ENCODE measurements at regions not wholly inside any gene's neighbourhood (a gene's known extent, or its start where the extent isn't known, plus 50 kb on each side); places are given as distances from the start of the nearest gene placed in this dataset.

DNA sequence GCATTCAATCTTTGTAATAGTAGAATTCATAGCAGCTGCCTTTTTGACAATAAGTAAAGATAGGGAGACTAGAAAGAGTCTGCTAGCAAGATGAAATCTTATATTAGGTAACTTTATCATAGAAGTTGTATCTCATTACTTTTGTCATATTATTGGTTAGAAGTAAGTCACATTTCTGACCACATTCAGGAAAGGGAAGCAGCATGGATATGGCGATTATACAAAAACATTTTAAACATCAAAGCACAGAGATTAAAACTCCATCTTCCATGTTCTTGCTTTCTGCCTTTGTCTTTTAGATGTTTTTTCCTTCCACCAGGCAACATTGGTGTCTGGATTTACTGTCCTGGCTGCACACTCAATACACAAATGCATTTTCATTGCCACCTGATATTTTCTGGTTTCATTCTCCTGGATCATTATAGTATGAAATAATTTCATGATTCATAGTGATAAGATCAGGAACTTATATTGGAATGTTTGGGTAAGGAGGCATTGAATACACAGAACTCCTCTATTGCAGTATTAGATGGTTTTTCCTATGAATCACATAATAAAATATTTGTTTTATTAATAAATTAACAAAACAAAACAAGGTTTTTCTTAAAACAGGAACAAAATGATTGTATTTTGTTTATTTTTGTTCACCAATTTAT lies 1460.3 kb upstream of the CADM2 start (continued):
- TF ChIP-seq, protein P1, sequence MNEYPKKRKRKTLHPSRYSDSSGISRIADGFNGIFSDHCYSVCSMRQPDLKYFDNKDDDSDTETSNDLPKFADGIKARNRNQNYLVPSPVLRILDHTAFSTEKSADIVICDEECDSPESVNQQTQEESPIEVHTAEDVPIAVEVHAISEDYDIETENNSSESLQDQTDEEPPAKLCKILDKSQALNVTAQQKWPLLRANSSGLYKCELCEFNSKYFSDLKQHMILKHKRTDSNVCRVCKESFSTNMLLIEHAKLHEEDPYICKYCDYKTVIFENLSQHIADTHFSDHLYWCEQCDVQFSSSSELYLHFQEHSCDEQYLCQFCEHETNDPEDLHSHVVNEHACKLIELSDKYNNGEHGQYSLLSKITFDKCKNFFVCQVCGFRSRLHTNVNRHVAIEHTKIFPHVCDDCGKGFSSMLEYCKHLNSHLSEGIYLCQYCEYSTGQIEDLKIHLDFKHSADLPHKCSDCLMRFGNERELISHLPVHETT (tag by site-specific recombination; IDR thresholded peaks at IDR 0.05) = no peak
- TF ChIP-seq, protein P2, sequence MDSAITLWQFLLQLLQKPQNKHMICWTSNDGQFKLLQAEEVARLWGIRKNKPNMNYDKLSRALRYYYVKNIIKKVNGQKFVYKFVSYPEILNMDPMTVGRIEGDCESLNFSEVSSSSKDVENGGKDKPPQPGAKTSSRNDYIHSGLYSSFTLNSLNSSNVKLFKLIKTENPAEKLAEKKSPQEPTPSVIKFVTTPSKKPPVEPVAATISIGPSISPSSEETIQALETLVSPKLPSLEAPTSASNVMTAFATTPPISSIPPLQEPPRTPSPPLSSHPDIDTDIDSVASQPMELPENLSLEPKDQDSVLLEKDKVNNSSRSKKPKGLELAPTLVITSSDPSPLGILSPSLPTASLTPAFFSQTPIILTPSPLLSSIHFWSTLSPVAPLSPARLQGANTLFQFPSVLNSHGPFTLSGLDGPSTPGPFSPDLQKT (IDR thresholded peaks at IDR 0.05; ENCODE audit: borderline replicate concordance, low read depth, low read length) = no peak

DNA sequence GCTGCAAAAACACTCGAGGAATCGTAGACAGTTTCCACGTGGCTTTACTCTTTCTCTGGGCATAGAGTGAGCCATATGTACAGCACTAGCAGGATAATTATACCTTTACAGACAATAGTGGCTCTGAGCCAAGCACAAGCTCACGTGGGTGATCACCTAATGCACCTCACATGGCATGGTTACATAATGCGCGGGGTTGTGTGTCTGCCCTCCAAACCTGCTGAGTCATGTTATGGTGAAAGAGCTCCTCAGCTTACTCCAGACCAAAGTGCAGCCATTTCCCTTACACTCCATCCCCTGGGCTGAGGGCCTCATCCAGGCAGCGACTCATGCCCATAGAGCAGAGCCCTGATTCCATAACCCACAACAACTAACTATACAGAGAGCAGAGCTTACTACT lies 1458.4 kb upstream of the CADM2 start:
- TF ChIP-seq MEIS1 (CRISPR knock-in tag; IDR thresholded peaks at IDR 0.05; ENCODE audit: borderline replicate concordance) (no peak), ZFHX2 (tag by site-specific recombination; conservative IDR thresholded peaks at IDR 0.05) (no peak), WT1 (tag by site-specific recombination; IDR thresholded peaks at IDR 0.05) (no peak), ZNF394 (tag by site-specific recombination; IDR thresholded peaks at IDR 0.05; ENCODE audit: borderline replicate concordance) (no peak), ZNF146 (tag by site-specific recombination; IDR thresholded peaks at IDR 0.05) (no peak)
- Histone ChIP-seq H3K36me3 (ENCODE audit: control insufficient read depth in 2 of 2, insufficient read depth in 1 of 2, low read length in 2 of 2) (no peaks in the 10 kb centered on the region), H3K4me3 (ENCODE audit: low read depth, low read length) (no peak overlapping the region), H3K27ac (ENCODE audit: extremely low read depth, low read depth, low read length) (no peak overlapping the region), H3K9me3 (ENCODE audit: control insufficient read depth, insufficient read depth, low read depth, low read length) (no peaks in the 10 kb centered on the region), H3K4me1 (ENCODE audit: control insufficient read depth, insufficient read depth, low read length) (no peaks in the 10 kb centered on the region)
- CTCF ChIA-PET = interaction anchor here (1.4 kb wide), 1 partner anchor 24 kb away, joined by 4 read pairs; no protein-coding TSS in a partner anchor
- POLR2A ChIA-PET = no interaction called here

DNA sequence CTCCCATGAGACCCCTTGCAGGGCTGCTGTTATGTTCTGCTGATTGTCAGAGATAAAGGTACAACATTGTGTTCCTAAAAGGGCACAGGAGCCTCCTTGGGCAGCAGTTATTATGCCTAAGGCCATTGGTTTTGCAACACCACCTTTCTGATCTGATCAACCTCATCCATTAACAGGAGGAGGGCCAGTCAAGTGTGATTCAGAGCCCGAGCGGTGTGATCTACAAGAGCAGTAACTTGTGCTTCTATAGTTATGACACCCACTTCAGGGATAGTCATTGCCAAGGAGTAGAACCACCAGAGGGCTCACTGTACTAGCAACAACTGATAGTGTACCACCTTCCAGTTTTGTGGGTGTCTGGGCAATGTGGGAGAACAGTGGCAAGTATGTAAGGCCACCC lies 1457.9 kb upstream of the CADM2 start:
- Histone ChIP-seq H3K27ac (ENCODE audit: extremely low read depth, low read depth, low read length) (no peak overlapping the region), H3K4me3 (ENCODE audit: low read depth, low read length) (no peak overlapping the region), H3K4me1 (ENCODE audit: control insufficient read depth, insufficient read depth, low read length) (no peaks in the 10 kb centered on the region), H3K9me3 (ENCODE audit: control insufficient read depth, insufficient read depth, low read depth, low read length) (no peaks in the 10 kb centered on the region), H3K36me3 (ENCODE audit: control insufficient read depth in 2 of 2, insufficient read depth in 1 of 2, low read length in 2 of 2) (no peaks in the 10 kb centered on the region)
- ChIA-PET POLR2A (no interaction called here), CTCF (no interaction called here)
- TF ChIP-seq, protein P3, sequence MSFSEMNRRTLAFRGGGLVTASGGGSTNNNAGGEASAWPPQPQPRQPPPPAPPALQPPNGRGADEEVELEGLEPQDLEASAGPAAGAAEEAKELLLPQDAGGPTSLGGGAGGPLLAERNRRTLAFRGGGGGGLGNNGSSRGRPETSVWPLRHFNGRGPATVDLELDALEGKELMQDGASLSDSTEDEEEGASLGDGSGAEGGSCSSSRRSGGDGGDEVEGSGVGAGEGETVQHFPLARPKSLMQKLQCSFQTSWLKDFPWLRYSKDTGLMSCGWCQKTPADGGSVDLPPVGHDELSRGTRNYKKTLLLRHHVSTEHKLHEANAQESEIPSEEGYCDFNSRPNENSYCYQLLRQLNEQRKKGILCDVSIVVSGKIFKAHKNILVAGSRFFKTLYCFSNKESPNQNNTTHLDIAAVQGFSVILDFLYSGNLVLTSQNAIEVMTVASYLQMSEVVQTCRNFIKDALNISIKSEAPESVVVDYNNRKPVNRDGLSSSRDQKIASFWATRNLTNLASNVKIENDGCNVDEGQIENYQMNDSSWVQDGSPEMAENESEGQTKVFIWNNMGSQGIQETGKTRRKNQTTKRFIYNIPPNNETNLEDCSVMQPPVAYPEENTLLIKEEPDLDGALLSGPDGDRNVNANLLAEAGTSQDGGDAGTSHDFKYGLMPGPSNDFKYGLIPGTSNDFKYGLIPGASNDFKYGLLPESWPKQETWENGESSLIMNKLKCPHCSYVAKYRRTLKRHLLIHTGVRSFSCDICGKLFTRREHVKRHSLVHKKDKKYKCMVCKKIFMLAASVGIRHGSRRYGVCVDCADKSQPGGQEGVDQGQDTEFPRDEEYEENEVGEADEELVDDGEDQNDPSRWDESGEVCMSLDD (tag by site-specific recombination; IDR thresholded peaks at IDR 0.05) = no peak
- no peak for TF ChIP-seq ZNF623 (tag by site-specific recombination; IDR thresholded peaks at IDR 0.05)
- no peak for TF ChIP-seq ZNF174 (tag by site-specific recombination; IDR thresholded peaks at IDR 0.05)
- TF ChIP-seq SP2 (tag by site-specific recombination; IDR thresholded peaks at IDR 0.05) = no peak
- TF ChIP-seq ZFP41 (tag by site-specific recombination; IDR thresholded peaks at IDR 0.05; ENCODE audit: borderline replicate concordance) = no peak
- TF ChIP-seq ZNF16 (tag by site-specific recombination; IDR thresholded peaks at IDR 0.05; ENCODE audit: low read depth) = no peak

DNA sequence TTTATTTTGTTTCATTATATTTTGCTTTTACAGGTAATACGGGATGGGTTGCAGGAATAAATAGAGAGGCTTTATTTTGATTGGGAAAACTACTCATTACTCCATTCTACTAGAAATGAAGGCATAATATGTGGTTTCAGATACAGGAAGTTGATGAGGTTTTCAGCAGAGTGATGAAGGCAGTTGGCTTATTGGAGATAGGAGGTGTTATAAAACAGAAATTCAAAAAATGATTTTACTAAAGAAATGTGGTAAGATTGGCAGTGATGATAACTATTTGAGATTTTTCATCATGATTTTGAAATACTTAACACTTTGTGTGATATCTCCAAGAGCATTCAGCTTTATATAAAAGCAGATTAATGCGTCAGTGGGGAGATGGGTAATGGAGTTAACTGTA lies 1445.7 kb upstream of the CADM2 start:
- POLR2A ChIA-PET = no interaction called here
- Histone ChIP-seq H3K27ac (ENCODE audit: extremely low read depth, low read depth, low read length) (no peak overlapping the region), H3K4me3 (ENCODE audit: low read depth, low read length) (no peak overlapping the region), H3K4me1 (ENCODE audit: control insufficient read depth, insufficient read depth, low read length) (no peaks in the 10 kb centered on the region), H3K36me3 (ENCODE audit: control insufficient read depth in 2 of 2, insufficient read depth in 1 of 2, low read length in 2 of 2) (no peaks in the 10 kb centered on the region), H3K9me3 (ENCODE audit: control insufficient read depth, insufficient read depth, low read depth, low read length) (no peaks in the 10 kb centered on the region)
- no peak for TF ChIP-seq ZNF707 (tag by site-specific recombination; IDR thresholded peaks at IDR 0.05)
- no peak for TF ChIP-seq KLF1 (tag by site-specific recombination; IDR thresholded peaks at IDR 0.05)
- no peak for TF ChIP-seq ZFHX2 (tag by site-specific recombination; conservative IDR thresholded peaks at IDR 0.05)
- TF ChIP-seq, protein P4, sequence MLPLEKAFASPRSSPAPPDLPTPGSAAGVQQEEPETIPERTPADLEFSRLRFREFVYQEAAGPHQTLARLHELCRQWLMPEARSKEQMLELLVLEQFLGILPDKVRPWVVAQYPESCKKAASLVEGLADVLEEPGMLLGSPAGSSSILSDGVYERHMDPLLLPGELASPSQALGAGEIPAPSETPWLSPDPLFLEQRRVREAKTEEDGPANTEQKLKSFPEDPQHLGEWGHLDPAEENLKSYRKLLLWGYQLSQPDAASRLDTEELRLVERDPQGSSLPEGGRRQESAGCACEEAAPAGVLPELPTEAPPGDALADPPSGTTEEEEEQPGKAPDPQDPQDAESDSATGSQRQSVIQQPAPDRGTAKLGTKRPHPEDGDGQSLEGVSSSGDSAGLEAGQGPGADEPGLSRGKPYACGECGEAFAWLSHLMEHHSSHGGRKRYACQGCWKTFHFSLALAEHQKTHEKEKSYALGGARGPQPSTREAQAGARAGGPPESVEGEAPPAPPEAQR (tag by site-specific recombination; IDR thresholded peaks at IDR 0.05) = no peak
- no peak for TF ChIP-seq ZNF394 (tag by site-specific recombination; IDR thresholded peaks at IDR 0.05; ENCODE audit: borderline replicate concordance)
- CTCF ChIA-PET = no interaction called here

All from HEK293 (cell line).